Adipocyte (in vitro differentiated cells): ENCODE measurements at regions not wholly inside any gene's neighbourhood (a gene's known extent, or its start where the extent isn't known, plus 50 kb on each side); places are given as distances from the start of the nearest gene placed in this dataset.

Experiments used
- DNase-seq: peaks from one replicate; pipeline ENCODE4 v3.0.0-alpha.2; 2015; ENCODE audit warnings: low read depth
- H3K27me3 ChIP-seq: replicated peaks from 2 replicates; pipeline ENCODE4 v1.7.0; 2013; ENCODE audit warnings: mild to moderate bottlenecking, low read length, moderate library complexity; ENCODE audit not compliant: control insufficient read depth, insufficient read depth
- H3K36me3 ChIP-seq: 2 replicates; pipeline ENCODE4 v1.7.0; 2013; ENCODE audit warnings: low read length, mild to moderate bottlenecking, moderate library complexity; ENCODE audit not compliant: control insufficient read depth, insufficient read depth, severe bottlenecking
- H3K4me1 ChIP-seq: 2 replicates; pipeline ENCODE4 v1.7.0; 2013; ENCODE audit warnings: mild to moderate bottlenecking, low read length, moderate library complexity; ENCODE audit not compliant: control insufficient read depth, insufficient read depth
- H3K4me3 ChIP-seq: 2 replicates; pipeline ENCODE4 v1.7.0; 2013; ENCODE audit warnings: mild to moderate bottlenecking, low read length, moderate library complexity
- H3K9ac ChIP-seq: 2 replicates; pipeline ENCODE4 v1.7.0; 2013; ENCODE audit warnings: mild to moderate bottlenecking, low read length, moderate library complexity
- H3K9me3 ChIP-seq: 2 replicates; pipeline ENCODE4 v1.7.0; 2013; ENCODE audit warnings: mild to moderate bottlenecking, low read length, moderate library complexity; ENCODE audit not compliant: control insufficient read depth

DNA sequence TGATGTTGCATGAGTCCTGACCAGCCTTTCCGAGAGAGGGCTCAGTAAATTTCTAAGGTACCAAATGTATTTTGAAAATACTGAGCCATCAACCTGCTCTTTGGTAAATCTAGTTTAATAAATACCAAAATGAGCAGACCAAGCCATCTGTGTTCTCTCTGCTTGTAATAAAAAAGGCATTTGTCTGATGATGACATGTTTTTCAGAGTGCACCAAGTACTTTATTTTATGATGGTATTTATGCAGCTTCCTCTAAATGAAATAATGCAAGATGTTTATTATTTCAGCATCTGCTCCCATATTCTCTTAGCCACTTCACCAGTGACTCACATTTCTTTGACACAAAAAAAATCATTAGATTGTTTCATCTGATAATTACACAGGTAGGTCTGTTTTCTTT, 700.5 kb downstream of the TRIML1 start:
- Histone ChIP-seq H3K4me3 (no peak overlapping the region), H3K4me1 (no peaks in the 10 kb centered on the region), H3K36me3 (no peaks in the 10 kb centered on the region), H3K9me3 (no peaks in the 10 kb centered on the region), H3K27me3 (no peaks in the 10 kb centered on the region), H3K9ac (no peak overlapping the region)
- peak; percentile 11 for DNase-seq

DNA sequence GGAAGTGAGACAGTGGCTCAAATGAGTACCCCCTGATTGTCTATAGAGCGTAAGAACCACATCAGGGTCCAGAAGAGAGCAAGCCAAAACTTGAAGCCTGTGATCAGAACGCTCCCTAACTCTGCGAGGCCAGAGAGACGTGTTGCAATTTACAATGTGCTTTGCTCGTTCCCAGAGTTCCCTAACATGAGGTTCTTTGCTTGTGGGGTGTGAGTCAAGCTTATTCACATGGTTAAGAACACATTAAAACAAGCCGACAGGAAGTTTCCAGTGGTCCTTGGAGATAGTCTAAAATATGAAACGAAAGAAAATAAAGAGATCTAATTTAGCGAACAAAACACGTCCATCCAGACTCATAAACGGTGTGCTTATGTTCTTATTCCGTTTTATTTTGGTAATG, 702.3 kb downstream of the TRIML1 start:
- no peak for DNase-seq
- Histone ChIP-seq H3K9ac (no peak overlapping the region), H3K4me3 (no peak overlapping the region), H3K36me3 (no peaks in the 10 kb centered on the region), H3K9me3 (no peaks in the 10 kb centered on the region), H3K27me3 (no peaks in the 10 kb centered on the region), H3K4me1 (no peaks in the 10 kb centered on the region)

DNA sequence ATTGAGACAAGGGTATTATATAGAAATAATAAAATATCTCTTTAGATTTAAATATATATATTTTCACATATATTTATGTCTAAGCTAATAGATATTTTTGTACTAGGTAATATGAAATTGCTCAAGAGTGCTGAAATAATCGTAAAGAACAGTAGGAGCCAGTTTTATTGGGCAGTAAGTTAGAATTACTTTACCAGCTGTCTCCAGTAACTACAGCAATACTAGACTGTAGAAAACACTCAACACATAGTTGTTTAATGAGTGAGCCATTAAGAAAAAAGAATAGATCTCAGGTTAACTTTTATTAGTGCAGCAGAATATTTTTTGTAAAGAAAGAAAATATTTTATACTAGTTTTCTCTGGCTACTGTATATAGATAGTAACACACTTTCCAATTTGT, 715.2 kb downstream of the TRIML1 start:
- Histone ChIP-seq H3K4me1 (peaks cover 3% of the 10 kb centered on the region), H3K4me3 (peak overlapping the region; percentile 52), H3K9me3 (peaks cover 12% of the 10 kb centered on the region), H3K9ac (no peak overlapping the region), H3K27me3 (no peaks in the 10 kb centered on the region), H3K36me3 (no peaks in the 10 kb centered on the region)
- DNase-seq = no peak

DNA sequence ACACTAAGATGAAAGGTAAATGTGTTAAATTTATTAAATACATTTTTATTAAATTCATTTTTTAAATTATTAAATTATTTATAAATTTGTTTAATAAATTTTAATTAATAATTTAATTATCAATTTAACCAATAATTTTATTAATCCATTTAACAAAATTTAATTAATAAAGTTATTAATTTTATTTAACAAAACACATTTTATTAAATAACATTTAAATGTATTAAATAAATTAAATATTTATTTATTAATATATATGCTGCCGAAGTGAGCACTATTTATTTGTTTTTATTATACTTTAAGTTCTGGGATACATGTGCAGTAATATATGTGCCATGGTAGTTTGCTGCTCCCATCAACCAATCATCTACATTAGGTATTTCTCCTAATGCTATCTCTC, 719.5 kb downstream of the TRIML1 start:
- DNase-seq = no peak
- H3K9me3 ChIP-seq = peaks cover 11% of the 10 kb centered on the region
- H3K36me3 ChIP-seq = no peaks in the 10 kb centered on the region
- H3K27me3 ChIP-seq = no peaks in the 10 kb centered on the region
- peaks cover 3% of the 10 kb centered on the region for H3K4me1 ChIP-seq
- H3K4me3 ChIP-seq = no peak overlapping the region
- no peak overlapping the region for H3K9ac ChIP-seq

DNA sequence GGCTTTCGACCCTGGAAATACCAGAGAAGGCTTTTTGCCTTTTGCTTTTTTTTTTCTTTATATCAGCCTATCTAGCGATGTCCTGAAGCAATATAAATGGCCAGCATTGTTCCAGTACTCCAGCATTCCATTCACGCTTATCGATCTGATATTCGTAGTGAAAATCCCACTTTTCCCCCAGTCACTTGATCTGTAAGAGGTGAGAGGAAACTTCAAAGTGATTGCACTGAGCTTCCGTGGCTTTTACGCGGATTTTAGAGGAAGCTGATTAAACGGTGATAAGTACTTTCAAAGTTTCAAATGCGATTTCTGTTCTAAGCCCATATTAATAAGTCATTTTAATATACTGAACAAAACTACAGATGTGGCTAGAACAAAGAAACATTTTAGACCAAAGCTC, 725.5 kb downstream of the TRIML1 start:
- no peak for DNase-seq
- Histone ChIP-seq H3K36me3 (no peaks in the 10 kb centered on the region), H3K9me3 (peaks cover 11% of the 10 kb centered on the region), H3K27me3 (no peaks in the 10 kb centered on the region), H3K9ac (no peak overlapping the region), H3K4me3 (no peak overlapping the region), H3K4me1 (no peaks in the 10 kb centered on the region)

DNA sequence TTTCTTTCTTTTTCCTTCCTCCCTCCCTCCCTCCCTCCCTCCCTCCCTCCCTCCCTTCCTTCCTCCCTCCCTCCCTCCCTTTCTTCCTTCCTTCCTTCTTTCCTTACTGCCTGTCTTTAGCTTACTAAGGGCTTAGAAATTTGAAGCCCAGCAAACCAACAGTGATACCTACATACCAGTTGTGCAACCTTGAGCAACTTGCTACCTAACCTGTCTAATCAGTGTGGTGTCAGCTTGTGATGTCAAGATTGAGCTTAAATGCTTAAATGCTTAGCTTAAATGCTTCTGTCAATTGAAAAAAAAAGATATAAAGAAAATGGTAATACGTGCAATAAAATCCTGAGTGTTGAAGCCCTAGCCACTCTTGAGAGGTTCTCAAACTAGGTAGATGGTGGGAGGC, 728.6 kb downstream of the TRIML1 start:
- no peak for DNase-seq
- no peaks in the 10 kb centered on the region for H3K4me1 ChIP-seq
- no peaks in the 10 kb centered on the region for H3K36me3 ChIP-seq
- no peak overlapping the region for H3K4me3 ChIP-seq
- H3K9me3 ChIP-seq = peaks cover 2% of the 10 kb centered on the region
- H3K27me3 ChIP-seq = no peaks in the 10 kb centered on the region
- H3K9ac ChIP-seq = no peak overlapping the region

DNA sequence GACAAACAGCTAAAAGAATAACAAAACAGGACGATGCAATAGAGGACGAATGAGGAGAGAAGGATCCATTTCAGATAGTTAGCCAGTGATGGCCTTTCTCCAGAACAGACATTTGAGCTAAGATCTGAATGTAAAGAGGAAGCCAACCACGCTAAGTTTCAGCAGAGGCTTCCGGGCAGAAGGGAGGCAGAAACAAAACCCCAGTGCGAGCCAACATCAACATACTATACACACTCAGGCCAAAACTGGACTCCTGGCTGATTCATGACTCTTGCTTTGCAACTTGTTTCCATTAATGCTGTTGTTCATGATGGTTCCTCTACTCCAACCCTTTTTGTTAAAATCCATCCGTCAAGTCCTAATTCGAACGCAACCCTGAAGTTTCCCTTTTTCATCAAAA, 730.3 kb downstream of the TRIML1 start:
- no peaks in the 10 kb centered on the region for H3K36me3 ChIP-seq
- H3K9ac ChIP-seq = no peak overlapping the region
- no peaks in the 10 kb centered on the region for H3K9me3 ChIP-seq
- peak; percentile 39 for DNase-seq
- H3K27me3 ChIP-seq = no peaks in the 10 kb centered on the region
- H3K4me3 ChIP-seq = no peak overlapping the region
- H3K4me1 ChIP-seq = no peaks in the 10 kb centered on the region

DNA sequence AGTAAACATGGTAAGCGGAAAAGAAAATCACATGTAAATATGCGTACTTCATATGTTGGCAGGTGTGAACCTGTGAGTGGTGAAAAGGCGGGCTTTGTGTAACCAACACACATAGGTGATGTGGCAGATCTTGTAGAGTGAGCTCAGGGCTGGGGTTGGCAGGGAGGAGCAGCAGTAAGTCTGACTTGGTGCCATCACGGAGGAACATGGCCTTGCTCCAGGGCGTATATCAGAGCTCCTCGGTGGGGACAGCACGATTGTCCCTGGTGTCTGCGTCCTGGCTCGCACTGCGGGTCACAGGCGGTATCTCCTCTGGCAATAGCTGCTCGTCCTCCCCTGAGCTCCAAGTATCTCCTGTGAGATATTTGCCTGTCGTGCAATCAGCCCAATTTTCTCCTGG, 733.6 kb downstream of the TRIML1 start:
- Histone ChIP-seq H3K4me3 (no peak overlapping the region), H3K27me3 (no peaks in the 10 kb centered on the region), H3K9me3 (no peaks in the 10 kb centered on the region), H3K36me3 (no peaks in the 10 kb centered on the region), H3K4me1 (no peaks in the 10 kb centered on the region), H3K9ac (no peak overlapping the region)
- DNase-seq = no peak

DNA sequence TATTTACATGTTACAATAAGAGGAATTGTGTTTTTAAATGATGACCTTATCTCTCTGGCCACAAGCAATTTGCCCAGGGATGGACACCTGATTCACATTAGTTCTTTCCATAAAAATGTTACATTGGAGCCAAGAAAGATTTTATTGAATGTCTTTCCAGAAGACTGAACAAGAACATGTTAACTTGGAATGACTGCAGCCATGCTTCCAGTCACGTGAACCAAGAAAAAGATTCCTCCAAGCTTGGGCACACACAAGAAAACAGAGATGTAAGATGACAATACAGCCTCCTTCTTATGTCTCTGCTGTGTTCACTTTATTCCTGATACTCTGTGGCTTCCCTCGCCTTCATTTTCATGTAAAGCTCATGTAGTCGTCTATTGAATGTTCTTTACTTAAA, 737.6 kb downstream of the TRIML1 start:
- H3K27me3 ChIP-seq = no peaks in the 10 kb centered on the region
- no peaks in the 10 kb centered on the region for H3K9me3 ChIP-seq
- no peak for DNase-seq
- H3K4me1 ChIP-seq = no peaks in the 10 kb centered on the region
- no peak overlapping the region for H3K9ac ChIP-seq
- H3K4me3 ChIP-seq = no peak overlapping the region
- H3K36me3 ChIP-seq = no peaks in the 10 kb centered on the region

DNA sequence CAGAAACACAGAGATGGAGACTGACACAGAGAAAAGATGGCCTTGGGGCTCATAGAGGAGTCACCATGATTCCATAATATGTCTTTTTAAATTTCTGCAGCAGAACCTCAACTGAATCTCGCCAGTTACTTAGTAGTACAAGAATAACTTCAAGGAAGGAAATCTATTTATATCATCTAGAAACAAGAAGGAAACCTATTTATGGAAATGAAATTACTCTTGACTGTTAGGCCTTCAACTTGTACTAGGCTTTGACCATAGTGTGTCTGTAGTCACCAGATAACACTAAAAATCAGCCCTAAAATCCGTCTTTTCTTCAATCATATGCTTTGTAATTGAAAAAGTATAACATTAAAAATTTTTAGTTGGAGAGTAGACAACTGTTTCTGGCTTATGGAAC, 740.4 kb downstream of the TRIML1 start:
- no peak overlapping the region for H3K9ac ChIP-seq
- no peak for DNase-seq
- H3K27me3 ChIP-seq = no peaks in the 10 kb centered on the region

DNA sequence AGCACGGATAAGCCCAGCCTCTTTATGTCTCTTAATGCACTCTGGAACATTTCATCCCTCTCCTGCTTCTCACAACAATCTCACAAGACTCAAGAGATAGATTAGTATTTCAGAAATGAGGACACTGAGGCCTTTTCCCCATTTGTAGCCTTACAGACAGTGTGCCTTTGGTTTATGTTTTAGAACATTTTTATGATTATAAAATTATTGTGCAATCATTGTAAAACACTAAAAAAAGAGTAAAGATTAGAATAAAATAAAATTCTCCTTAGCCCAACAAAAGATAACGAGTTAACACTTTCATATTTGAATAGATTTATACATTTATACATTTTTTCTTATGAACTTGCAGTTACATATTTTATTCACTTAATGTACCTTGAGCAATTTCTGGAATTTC, 748.7 kb downstream of the TRIML1 start:
- Histone ChIP-seq H3K36me3 (no peaks in the 10 kb centered on the region), H3K4me3 (no peak overlapping the region), H3K4me1 (peaks cover 8% of the 10 kb centered on the region), H3K9ac (no peak overlapping the region), H3K9me3 (no peaks in the 10 kb centered on the region), H3K27me3 (no peaks in the 10 kb centered on the region)
- peak; percentile 22 for DNase-seq

More for the DNA sequence above, 740.4 kb downstream of the TRIML1 start:
- no peaks in the 10 kb centered on the region for H3K4me1 ChIP-seq
- no peaks in the 10 kb centered on the region for H3K9me3 ChIP-seq
- no peak overlapping the region for H3K4me3 ChIP-seq
- H3K36me3 ChIP-seq = no peaks in the 10 kb centered on the region

DNA sequence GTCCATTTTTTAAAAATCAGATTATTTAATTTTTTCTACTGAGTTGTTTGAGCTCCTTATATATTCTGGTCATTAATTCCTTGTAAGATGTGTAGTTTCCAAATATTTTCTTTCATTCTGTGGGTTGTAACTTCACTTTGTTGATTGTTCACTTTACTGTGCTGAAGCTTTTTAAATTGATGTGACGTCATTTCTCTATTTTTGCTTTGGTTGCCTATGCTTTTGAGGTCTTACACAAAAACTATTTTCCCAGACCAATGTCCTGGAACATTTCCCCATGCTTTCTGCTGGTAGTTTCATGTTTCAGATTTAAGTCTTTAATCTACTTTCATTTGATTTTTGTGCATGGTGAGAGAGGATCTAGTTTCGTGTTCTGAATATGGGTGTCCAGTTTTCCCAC, 753.6 kb downstream of the TRIML1 start:
- no peaks in the 10 kb centered on the region for H3K27me3 ChIP-seq
- DNase-seq = no peak
- no peaks in the 10 kb centered on the region for H3K9me3 ChIP-seq
- H3K4me1 ChIP-seq = no peaks in the 10 kb centered on the region
- no peaks in the 10 kb centered on the region for H3K36me3 ChIP-seq
- H3K9ac ChIP-seq = no peak overlapping the region
- no peak overlapping the region for H3K4me3 ChIP-seq
